DOHH2 (cell line): ENCODE measurements at regions not wholly inside any gene's neighbourhood (a gene's known extent, or its start where the extent isn't known, plus 50 kb on each side); places are given as distances from the start of the nearest gene placed in this dataset.

Experiments used
- H3F3A ChIP-seq: fragments of 200-600 bp; sonication (generic), shearing (Covaris generic); 2 replicates; pipeline ENCODE4 v1.6.0; 2016; ENCODE audit warnings: antibody characterized with exemption, mild to moderate bottlenecking; ENCODE audit not compliant: control insufficient read depth, insufficient read depth
- H3K27ac ChIP-seq: fragments of 200-600 bp; sonication (generic); 2 replicates; pipeline ENCODE4 v1.5.1; 2014; ENCODE audit warnings: low read depth, mild to moderate bottlenecking, low read length, moderate library complexity
- H3K27me3 ChIP-seq: fragments of 200-600 bp; sonication (generic); 2 replicates; pipeline ENCODE4 v1.6.1; 2014; ENCODE audit warnings: mild to moderate bottlenecking, low read length, mixed read lengths; ENCODE audit not compliant: control insufficient read depth
- H3K36me3 ChIP-seq: fragments of 200-600 bp; sonication (generic); 2 replicates; pipeline ENCODE4 v1.6.1; 2014; ENCODE audit warnings: mild to moderate bottlenecking, low read length, moderate library complexity, mixed read lengths; ENCODE audit not compliant: control insufficient read depth
- H3K4me1 ChIP-seq: fragments of 200-600 bp; sonication (generic); 2 replicates; pipeline ENCODE4 v1.6.1; 2014; ENCODE audit warnings: mild to moderate bottlenecking, low read length, mixed read lengths; ENCODE audit not compliant: control insufficient read depth
- H3K4me2 ChIP-seq: fragments of 200-600 bp; sonication (generic); 2 replicates; pipeline ENCODE4 v1.6.0; 2014; ENCODE audit warnings: mild to moderate bottlenecking, low read length, moderate library complexity
- H3K4me3 ChIP-seq: fragments of 200-600 bp; sonication (generic); 2 replicates; pipeline ENCODE4 v1.5.1; 2014; ENCODE audit warnings: mild to moderate bottlenecking, low read length, mixed read lengths
- H3K79me2 ChIP-seq: fragments of 200-600 bp; sonication (generic); 2 replicates; pipeline ENCODE4 v1.6.1; 2014; ENCODE audit warnings: mild to moderate bottlenecking, low read length, mixed read lengths; ENCODE audit not compliant: control insufficient read depth
- H3K9me2 ChIP-seq: fragments of 200-600 bp; sonication (generic); replicated peaks from 2 replicates; pipeline ENCODE4 v1.6.1; 2014; ENCODE audit warnings: mild to moderate bottlenecking, low read length, mixed read lengths; ENCODE audit not compliant: control insufficient read depth
- H3K9me3 ChIP-seq: fragments of 200-600 bp; sonication (generic); 2 replicates; pipeline ENCODE4 v1.6.1; 2014; ENCODE audit warnings: antibody characterized with exemption, low read length, mixed read lengths; ENCODE audit not compliant: control insufficient read depth, insufficient read depth
- H4K20me1 ChIP-seq: fragments of 200-600 bp; sonication (generic); 2 replicates; pipeline ENCODE4 v1.6.0; 2014; ENCODE audit warnings: low read depth, mild to moderate bottlenecking, antibody characterized with exemption, low read length, moderate library complexity; ENCODE audit not compliant: control insufficient read depth, insufficient read depth
- CTCF ChIP-seq: fragments of 200-600 bp; sonication (generic); IDR thresholded peaks from one replicate; pipeline ENCODE4 v1.5.1; 2014; ENCODE audit warnings: antibody characterized with exemption, mild to moderate bottlenecking, low read depth, low read length; ENCODE audit not compliant: poor library complexity, severe bottlenecking
- EZH2phosphoT487 ChIP-seq: fragments of 200-600 bp; sonication (generic); IDR thresholded peaks from 2 replicates; pipeline ENCODE4 v1.6.1; 2017; ENCODE audit warnings: borderline replicate concordance, mild to moderate bottlenecking, antibody characterized with exemption, low read length, moderate library complexity, mixed read lengths

GRCh38 chr2:187851955-187852561 lies 297.8 kb upstream of the TFPI start:
- Histone ChIP-seq H3K27me3 (no peaks in the 10 kb centered on the region), H3K9me3 (no peaks in the 10 kb centered on the region), H3K4me1 (no peaks in the 10 kb centered on the region), H4K20me1 (no peaks in the 10 kb centered on the region), H3K27ac (no peak overlapping the region), H3K36me3 (no peaks in the 10 kb centered on the region), H3K79me2 (no peaks in the 10 kb centered on the region), H3K4me3 (no peak overlapping the region), H3K9me2 (no peaks in the 10 kb centered on the region), H3K4me2 (no peak overlapping the region), H3F3A (no peaks in the 10 kb centered on the region)
- TF ChIP-seq CTCF (no peak), EZH2phosphoT487 (no peak)

GRCh38 chr2:187853381-187853791 lies 299.2 kb upstream of the TFPI start:
- no peaks in the 10 kb centered on the region for H3K9me2 ChIP-seq
- H3K9me3 ChIP-seq: no peaks in the 10 kb centered on the region
- no peaks in the 10 kb centered on the region for H3K27me3 ChIP-seq
- H3K79me2 ChIP-seq: no peaks in the 10 kb centered on the region
- H3K4me2 ChIP-seq: no peak overlapping the region
- no peaks in the 10 kb centered on the region for H4K20me1 ChIP-seq
- no peak overlapping the region for H3K4me3 ChIP-seq
- no peak overlapping the region for H3K27ac ChIP-seq
- no peaks in the 10 kb centered on the region for H3F3A ChIP-seq
- no peaks in the 10 kb centered on the region for H3K4me1 ChIP-seq
- no peaks in the 10 kb centered on the region for H3K36me3 ChIP-seq
- TF ChIP-seq EZH2phosphoT487 (no peak), CTCF (no peak)

GRCh38 chr2:187854801-187855200 lies 300.6 kb upstream of the TFPI start:
- no peaks in the 10 kb centered on the region for H3K27me3 ChIP-seq
- no peaks in the 10 kb centered on the region for H3K9me3 ChIP-seq
- no peaks in the 10 kb centered on the region for H3K9me2 ChIP-seq
- no peaks in the 10 kb centered on the region for H3F3A ChIP-seq
- TF ChIP-seq EZH2phosphoT487 (no peak), CTCF (no peak)
- H3K4me2 ChIP-seq: no peak overlapping the region
- H3K4me1 ChIP-seq: no peaks in the 10 kb centered on the region
- H4K20me1 ChIP-seq: no peaks in the 10 kb centered on the region
- H3K27ac ChIP-seq: no peak overlapping the region
- no peaks in the 10 kb centered on the region for H3K36me3 ChIP-seq
- no peak overlapping the region for H3K4me3 ChIP-seq
- no peaks in the 10 kb centered on the region for H3K79me2 ChIP-seq

- no peak overlapping the region for H3K27ac ChIP-seq
- H3K9me2 ChIP-seq: no peaks in the 10 kb centered on the region
- H3K9me3 ChIP-seq: no peaks in the 10 kb centered on the region
- no peaks in the 10 kb centered on the region for H3F3A ChIP-seq
- no peak overlapping the region for H3K4me3 ChIP-seq
- no peaks in the 10 kb centered on the region for H3K27me3 ChIP-seq
- H3K4me1 ChIP-seq: no peaks in the 10 kb centered on the region
- H3K36me3 ChIP-seq: no peaks in the 10 kb centered on the region
- H3K79me2 ChIP-seq: no peaks in the 10 kb centered on the region
- H3K4me2 ChIP-seq: no peak overlapping the region
- no peaks in the 10 kb centered on the region for H4K20me1 ChIP-seq
- no peak for TF ChIP-seq EZH2phosphoT487
- no peak for TF ChIP-seq CTCF
Observed at GRCh38 chr2:187855689-187856088, 301.5 kb upstream of the TFPI start.
